ENCODE measurements at regions not wholly inside any gene's neighbourhood (a gene's known extent, or its start where the extent isn't known, plus 50 kb on each side); places are given as distances from the start of the nearest gene placed in this dataset.
A peak's percentile ranks its signal among the peaks of the same experiment; 100 is the strongest.

- TF ChIP-seq CTCF (IDR thresholded peaks at IDR 0.05; ENCODE audit: low read depth, low read length): no peak
- Histone ChIP-seq H3K36me3 (no peaks in the 10 kb centered on the region), H3K4me1 (no peaks in the 10 kb centered on the region), H3K9me3 (no peaks in the 10 kb centered on the region), H3K4me3 (ENCODE audit: low read depth, low read length) (no peak overlapping the region), H3K27me3 (no peaks in the 10 kb centered on the region)
- no peak for DNase-seq
These were observed 283.8 kb upstream of the ROBO1 start for GRCh38 chr3:80051602-80051962.

- Histone ChIP-seq H3K27me3 (no peaks in the 10 kb centered on the region), H3K4me3 (ENCODE audit: low read depth, low read length) (no peak overlapping the region), H3K36me3 (no peaks in the 10 kb centered on the region), H3K9me3 (no peaks in the 10 kb centered on the region), H3K4me1 (no peaks in the 10 kb centered on the region)
- no peak for TF ChIP-seq CTCF (IDR thresholded peaks at IDR 0.05; ENCODE audit: low read depth, low read length)
- peak; percentile 6 for DNase-seq
These were observed 283.2 kb upstream of the ROBO1 start for GRCh38 chr3:80050826-80051601.

- no peaks in the 10 kb centered on the region for H3K36me3 ChIP-seq
- H3K27me3 ChIP-seq: no peaks in the 10 kb centered on the region
- no peak for DNase-seq
- H3K4me1 ChIP-seq: no peaks in the 10 kb centered on the region; the same call in 1 of the 2 replicates
- no peaks in the 10 kb centered on the region for H3K9me3 ChIP-seq
- no peak for TF ChIP-seq CTCF (IDR thresholded peaks at IDR 0.05; ENCODE audit: low read depth, low read length)
- H3K4me3 ChIP-seq (ENCODE audit: low read depth, low read length): no peak overlapping the region
These were observed 275.4 kb upstream of the ROBO1 start for GRCh38 chr3:80043226-80043625.

- no peaks in the 10 kb centered on the region for H3K9me3 ChIP-seq
- H3K4me3 ChIP-seq (ENCODE audit: low read depth, low read length): no peak overlapping the region
- no peak for TF ChIP-seq CTCF (IDR thresholded peaks at IDR 0.05; ENCODE audit: low read depth, low read length)
- no peaks in the 10 kb centered on the region for H3K36me3 ChIP-seq
- H3K4me1 ChIP-seq: no peaks in the 10 kb centered on the region; the same call in 1 of the 2 replicates
- no peak for DNase-seq
- H3K27me3 ChIP-seq: no peaks in the 10 kb centered on the region
These were observed 272.3 kb upstream of the ROBO1 start for GRCh38 chr3:80040067-80040466.

- DNase-seq: no peak
These were observed 268.4 kb upstream of the ROBO1 start for GRCh38 chr3:80036176-80036575.

More at GRCh38 chr3:80036176-80036575, 268.4 kb upstream of the ROBO1 start:
- no peak for TF ChIP-seq CTCF (IDR thresholded peaks at IDR 0.05; ENCODE audit: low read depth, low read length)
- no peak overlapping the region for H3K4me3 ChIP-seq (ENCODE audit: low read depth, low read length)
- no peaks in the 10 kb centered on the region for H3K27me3 ChIP-seq
- no peaks in the 10 kb centered on the region for H3K36me3 ChIP-seq
- no peaks in the 10 kb centered on the region; the same call in 1 of the 2 replicates for H3K4me1 ChIP-seq
- H3K9me3 ChIP-seq: no peaks in the 10 kb centered on the region

Data from BE2C (cell line).